NCI-H1105 (cell line): ENCODE measurements at regions not wholly inside any gene's neighbourhood (a gene's known extent, or its start where the extent isn't known, plus 50 kb on each side); places are given as distances from the start of the nearest gene placed in this dataset.
"Not testable (repeated sequence)": the region's sequence is repeated elsewhere in the genome, so short reads cannot be mapped to it uniquely, and the experiment has no call there.

Experiments
- DNase-seq: peaks from one replicate; lab custom pipeline; 2025; lab: John Stamatoyannopoulos, UW

DNA sequence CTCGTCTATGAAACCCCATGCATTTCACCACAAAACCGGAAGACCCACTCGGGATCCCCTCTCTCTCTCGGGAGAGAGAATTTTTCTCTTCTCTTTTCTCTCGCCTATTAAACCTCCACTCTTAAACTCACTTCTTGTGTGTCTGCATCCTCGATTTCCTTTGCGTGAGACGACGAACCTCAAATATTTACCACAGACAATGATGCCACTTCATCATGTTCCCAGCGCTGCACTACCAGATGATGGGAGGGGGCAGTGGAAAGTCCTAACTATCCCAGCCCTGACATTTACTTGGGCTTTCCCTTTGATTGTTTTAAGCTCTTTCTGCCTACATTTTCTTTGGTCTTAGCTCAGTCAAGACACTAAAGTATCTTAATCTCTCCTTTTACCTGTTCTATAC lies 906.7 kb downstream of the GRID1 start:
- no peak for DNase-seq

DNA sequence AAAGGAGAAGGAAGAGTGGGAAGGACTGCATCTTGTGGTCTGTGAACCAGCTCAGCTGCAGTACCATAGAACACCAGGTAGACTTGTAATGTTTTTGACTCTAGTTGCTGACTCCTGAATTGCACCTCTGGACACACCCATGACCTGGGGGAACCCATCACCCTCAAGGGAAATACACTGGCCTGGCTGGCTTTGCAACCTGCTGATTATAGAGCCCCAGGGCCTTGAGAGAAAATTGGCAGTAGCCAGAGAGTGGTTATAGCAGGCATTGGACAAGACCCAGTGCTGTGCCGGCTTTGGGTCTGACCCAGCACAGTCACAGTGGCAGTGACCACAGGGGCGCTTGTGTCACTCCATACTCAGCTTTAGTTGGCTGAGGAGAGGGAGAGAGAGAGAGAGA lies 902.3 kb downstream of the GRID1 start:
- no peak for DNase-seq

DNA sequence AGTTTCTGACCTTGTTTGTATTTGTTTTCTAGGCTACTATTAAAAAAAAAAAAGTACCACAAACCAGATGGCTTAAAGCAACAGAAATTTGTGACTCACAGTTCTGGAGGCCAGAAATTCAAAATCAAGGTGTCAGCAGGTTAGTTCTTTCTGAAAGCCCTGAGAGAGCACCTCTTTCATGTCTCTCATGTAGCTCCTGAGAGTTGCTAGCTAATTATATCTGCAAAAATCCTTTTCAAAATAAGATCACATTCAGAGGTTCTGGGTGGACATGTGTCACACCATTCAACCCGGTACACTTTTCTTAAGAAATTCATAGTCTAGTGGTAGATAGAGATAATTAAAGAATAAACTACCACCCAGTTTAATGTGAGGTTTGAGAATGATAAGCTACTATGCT lies 888.6 kb downstream of the GRID1 start:
- DNase-seq, result no peak

DNA sequence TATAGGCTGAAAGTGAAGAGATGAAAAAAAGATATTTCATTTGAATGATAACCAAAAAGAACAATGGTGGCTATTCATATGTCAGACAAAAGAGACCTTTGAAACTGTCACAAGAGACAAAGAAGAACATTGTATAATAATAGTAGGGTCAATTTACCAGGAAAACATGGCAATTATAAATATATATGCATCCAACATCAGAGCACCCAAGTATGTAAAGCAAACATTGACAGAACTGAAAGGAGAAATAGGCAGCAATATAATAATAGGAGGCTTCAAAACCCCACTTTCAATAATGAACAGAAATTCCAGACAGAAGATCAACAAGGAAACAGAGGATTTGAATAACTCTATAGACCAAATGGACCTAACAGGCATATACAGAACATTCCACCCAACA lies 876.2 kb downstream of the GRID1 start:
- DNase-seq, result no peak

DNA sequence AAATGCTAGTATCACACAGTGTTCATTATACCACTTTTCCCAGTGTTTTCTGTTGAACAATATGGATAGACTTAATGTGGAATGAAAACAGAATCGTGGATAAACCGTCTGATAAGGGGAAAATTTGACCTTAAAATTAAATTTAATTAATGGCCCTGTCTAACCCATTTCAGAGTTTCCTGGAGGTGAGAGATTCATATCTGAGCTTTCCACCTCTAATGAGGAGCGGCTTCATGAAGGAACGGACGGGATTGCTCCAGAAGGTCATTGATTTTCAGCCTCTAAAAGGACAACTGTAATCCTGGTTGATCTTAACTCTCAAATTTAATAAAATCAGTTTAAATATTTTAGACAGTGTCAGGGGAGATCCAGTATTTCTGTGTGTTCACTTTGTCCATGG lies 874.9 kb downstream of the GRID1 start:
- DNase-seq, result no peak

DNA sequence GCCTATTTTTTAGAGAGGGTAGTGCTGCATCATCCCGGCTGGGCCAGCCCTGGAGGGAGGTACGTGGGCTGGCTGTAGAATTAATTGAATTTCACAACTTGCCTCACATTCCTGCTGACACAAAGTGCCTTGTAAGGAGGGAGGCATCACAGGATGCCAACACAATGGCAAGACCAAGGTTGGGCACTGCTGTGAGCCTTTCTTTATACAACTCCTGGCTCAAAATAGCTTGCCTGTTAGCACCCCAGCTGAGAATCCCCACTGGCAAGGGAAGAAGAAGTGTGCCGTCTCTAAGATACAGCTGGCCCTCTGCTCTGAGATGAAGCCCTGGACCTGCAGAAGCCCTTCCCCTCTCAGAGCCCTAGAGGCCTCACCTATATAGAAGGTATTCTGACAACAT lies 873.9 kb downstream of the GRID1 start:
- DNase-seq, result no peak

DNA sequence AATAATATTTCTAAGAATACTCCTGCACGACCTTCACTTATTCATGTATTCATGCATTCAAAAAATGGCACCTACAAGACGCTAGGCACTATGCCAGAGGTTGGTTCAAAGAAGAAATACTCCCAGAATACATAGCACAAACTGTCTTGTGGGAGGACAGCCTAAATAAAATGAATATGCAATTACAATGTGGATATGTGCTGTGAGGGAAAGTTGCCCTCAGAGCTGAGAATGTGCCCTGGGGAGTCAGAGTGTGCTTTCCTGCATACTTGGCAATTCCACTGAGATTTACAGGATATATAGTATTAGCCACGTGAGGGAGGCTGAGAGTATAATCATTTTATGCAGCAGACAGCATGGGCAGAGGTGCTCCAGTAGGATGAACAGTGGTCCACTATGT lies 872.9 kb downstream of the GRID1 start:
- no peak for DNase-seq

DNA sequence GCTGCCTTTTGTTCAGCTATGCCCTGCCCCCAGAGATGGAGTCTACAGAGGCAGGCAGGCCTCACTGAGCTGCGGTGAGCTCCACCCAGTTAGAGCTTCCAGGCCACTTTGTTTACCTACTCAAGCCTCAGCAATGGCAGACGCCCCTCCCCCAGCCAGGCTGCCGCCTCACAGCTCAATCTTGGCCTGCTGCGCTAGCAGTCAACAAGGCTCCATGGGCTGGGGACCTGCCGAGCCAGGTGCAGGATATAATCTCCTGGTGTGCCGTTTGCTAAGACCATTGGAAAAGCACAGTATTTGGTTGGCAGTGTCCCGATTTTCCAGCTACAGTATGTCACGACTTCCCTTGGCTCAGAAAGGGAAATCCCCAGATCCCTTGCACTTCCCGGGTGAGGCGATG lies 862.0 kb downstream of the GRID1 start:
- not testable (repeated sequence) for DNase-seq

DNA sequence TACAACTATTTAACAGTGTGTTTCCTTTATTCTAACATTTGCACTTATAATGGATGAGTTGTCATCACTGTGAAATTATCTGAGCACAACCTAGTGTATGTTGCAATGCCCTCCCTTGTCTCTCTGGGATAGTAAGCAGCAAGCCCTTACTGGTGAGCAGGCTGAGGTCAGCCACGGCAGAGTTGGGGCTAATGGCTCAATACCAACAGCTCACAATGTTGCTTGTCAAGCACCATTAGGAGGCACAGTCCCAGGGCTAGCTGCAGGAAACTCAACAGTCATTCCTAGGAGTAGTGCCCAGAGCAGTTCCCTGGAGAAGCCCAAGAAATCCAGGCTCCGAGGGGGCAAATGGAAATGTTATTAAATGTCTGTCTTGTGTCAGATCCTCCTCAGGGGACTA lies 858.4 kb downstream of the GRID1 start:
- DNase-seq, result no peak

DNA sequence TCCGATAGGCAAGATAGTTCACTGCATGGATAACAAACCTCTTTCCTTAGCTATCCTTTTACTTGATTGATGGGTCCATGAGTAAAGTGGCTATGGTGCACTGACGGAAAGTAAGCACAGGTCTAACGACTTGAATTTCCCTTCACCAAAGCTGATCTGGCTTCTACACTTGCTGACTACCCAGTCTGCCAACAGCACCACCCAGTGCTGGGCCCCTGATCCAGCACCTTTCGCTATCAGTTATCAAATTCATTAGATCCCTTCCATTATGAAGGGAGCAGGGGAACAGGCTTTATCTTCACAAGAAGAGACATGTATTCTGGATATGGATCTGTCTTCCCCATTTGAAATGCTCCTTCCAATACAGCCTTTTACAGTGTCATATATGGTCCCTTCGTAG lies 855.9 kb downstream of the GRID1 start:
- no peak for DNase-seq

DNA sequence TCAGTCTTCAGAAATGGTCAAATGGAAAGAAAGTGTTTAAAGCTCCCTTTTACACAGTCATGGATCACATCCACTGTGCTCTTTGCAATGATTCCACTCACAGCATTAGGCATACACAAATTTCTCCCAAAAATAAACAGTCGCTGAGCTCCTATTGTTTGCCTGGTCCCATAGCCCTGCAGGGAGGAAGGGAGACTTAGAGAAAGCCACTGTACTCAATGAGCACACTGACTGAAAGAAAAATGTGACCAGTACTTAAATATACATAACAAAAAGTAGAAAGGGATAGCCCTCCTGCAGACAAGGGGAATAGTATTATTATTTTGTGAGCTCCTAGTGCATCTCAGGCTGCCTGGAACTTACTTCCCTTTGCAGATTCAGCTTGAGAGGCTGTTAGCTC lies 853.2 kb downstream of the GRID1 start:
- DNase-seq, result no peak

DNA sequence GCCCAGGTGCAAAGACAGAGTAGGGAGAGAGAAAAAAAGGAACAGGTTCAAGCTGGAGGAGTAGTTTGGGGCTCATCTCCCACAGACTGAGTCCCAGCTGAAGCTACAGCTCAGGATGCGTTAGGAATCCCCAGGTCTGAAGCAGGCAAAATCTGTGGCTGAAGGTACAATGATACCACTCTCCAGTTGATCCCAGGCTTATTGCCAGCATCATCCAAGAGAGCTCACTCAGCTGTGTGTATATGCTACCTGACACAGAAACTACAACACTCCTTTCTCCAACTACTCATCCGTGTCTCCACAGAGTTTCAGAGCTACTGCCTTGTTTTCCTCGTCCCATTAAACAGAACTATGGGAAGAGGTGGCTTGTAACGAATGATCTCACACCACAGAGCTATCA lies 851.3 kb downstream of the GRID1 start:
- DNase-seq, result no peak

DNA sequence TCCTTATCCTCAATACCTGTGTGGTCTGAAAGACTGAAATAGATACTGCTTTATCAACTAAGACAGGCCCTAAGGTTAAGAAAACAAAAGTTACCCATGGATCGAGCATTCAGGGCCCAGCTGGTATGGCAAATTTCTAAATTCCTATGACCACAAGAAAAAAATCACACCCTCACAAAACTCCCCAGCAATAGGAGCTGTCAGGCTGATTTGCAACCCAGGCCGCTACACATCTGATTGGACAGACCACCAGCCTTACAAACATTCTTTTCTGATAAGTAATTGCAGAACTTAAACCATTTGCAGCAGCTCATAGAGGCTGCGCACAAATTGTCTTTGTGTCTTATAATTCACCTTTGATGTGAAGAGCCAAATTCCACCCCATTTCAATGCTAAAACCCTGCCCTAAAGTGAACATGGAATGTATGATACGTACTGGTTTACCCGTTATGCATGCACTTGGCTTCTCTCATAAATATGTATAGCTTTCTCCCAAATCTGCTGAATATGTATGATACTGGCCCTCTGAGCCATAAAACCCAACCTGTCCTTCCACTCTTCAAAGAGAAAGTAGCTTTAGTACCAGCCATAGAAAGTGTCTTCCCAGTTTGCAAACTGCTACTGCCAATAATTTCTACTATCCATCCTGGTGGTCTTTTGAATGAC lies 842.5 kb downstream of the GRID1 start:
- no peak for DNase-seq

DNA sequence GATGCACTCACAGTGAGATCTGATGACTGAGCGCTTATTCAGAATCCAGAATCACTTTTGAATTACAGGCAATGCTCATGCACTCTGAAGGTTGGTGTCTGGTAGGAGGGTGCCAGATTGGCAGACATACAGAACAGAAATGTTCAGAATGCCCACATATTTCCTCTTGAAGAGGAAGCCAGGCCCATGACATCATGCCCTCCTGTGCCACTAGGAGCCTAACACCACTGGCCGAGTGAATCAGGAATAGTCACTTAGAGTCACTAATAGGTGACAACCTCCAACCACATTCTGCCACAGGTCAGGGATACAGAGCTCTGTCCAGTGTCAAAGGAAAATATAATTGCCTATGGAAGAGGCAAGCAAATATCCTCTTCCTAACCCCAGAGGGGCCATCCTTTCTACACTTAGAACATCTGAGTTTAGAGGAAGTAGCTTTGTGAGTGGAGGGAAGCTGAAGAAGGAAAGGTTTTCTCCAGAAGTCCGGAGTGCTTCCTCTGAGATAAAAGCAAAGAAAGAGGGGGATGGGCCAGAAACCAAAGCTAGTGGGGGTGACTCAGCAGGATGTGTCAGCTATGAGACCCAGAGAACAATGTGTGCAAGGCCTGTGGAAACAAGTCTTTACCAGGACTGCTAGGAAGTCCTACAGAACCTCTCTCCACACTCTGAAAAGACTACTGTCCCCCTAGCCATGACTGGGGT lies 838.8 kb downstream of the GRID1 start:
- no peak for DNase-seq

DNA sequence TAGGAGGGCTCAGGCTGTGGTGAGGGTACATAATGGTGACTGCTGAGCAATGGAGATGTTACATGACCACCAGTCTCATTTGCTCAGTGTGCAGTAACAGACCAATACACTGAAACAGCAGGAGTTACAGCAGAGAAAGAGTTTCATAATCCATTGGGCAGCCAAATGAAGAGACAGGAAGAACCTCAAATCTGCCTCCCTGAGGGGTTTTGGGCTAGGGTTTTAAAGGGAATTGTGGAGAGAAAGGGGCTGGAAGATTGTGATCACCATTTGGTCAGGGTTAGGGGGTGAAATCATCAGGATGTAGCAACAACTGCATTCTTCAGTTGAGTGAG lies 838.3 kb downstream of the GRID1 start:
- DNase-seq, result no peak

DNA sequence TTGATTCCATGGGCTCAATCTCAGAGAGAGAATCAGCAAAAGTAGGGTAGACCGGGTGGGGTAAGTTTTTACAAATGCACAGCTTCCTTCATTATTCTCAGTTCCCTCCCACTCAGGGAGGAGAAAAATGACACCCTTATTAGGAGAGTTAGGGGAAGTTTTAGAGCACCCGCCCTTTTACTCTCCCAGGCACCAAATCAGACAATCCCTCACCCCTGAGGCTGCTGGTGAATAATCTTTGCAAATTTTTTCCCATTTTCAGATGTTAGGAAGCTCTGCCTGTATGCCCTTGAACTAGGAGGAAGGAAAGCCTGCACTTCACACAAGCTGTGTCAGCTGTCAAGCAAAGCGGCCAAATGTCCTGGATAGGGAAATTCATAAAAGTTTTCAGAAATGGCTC lies 834.9 kb downstream of the GRID1 start:
- DNase-seq, result no peak

DNA sequence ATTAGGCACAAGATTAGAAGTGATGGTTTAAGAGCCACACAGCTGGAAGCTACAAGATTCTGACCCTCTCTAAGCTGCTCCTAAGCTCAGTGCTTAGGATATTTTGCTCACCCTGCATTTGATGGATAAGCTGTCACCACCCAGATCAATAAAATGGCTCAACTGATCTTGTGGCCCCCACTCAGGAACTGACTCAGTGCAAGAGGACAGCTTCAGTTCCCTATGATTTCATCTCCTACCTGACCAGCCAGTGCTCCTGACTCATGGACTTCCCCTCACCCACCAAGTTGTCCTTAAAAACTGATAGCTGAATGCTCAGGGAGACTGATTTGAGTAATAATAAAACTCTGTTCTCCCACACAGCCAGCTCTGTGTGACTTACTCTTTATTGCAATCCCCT lies 833.8 kb downstream of the GRID1 start:
- DNase-seq, result no peak

DNA sequence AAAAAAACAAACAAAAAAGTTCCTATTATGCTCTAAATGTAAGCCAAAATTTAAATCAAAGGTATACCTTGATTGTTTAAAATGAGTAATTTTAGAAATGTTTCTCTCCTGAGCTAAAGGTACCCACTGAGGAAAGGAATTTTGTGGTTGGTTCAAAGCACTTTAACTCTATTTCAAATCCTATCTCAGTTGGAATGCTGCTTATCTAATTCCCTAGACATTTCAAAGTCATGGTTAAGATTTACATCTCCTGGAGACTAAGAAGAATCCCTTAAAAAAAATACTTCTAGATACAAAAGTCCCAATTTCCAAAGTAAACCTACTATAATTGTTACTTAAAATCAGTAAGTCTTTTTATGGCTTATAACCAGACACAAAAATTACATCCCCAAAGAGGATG lies 830.7 kb downstream of the GRID1 start:
- no peak for DNase-seq

DNA sequence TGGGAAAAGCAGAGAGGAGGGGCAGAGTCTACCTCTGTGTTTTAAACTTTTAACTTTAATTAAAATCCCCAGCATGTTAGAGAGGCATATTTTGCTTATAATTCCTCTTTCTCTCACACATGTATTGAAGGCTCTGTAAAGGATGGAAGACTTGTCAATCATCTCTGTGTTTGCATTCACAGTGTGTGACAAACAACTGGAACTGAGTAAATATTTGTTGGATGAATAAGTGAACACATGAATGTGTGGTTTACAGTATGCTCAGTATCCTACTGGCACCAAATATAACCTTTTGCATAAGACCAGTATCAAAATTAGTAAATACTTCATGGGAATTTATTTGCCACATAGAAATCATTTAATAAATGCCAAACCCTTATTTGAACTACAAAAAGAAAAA lies 829.0 kb downstream of the GRID1 start:
- no peak for DNase-seq

DNA sequence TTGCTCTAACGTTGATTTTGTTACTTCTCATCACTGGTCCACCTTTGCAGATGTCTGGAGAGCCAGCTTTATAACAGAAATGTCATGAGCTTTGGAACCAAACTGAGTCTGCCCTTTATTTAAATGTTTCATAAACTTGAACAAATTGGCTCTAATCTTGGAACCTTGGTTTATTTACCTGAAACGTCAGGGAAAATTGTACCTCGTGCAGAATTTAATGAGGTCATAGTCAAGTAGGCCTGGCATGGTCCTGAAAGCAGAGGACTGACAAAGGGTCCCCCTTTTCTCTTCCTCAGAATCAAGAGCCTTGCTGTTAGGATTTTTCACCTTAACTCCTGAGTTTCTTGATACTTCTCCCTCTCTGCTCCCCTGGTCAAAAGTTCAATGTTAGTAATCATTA lies 828.0 kb downstream of the GRID1 start:
- no peak for DNase-seq

DNA sequence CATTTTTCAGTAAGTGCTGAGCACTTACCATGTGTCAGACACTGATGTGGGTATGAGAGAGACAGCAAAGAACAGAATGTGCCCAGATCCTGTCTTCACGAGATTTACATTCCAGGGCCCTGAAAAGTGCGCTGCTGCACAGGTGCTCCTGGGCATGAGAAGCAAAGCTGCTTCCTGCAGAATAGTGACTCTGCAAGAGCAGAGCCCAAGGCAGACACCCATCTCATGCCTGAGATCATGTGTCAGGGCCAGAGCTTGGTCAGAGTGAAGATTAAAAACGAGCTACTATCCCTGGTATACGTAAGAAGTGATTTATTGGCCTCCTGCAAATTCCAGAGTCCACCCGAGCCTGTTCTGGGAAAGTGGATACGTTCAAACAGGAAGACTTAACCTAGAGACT lies 824.4 kb downstream of the GRID1 start:
- DNase-seq, result no peak

DNA sequence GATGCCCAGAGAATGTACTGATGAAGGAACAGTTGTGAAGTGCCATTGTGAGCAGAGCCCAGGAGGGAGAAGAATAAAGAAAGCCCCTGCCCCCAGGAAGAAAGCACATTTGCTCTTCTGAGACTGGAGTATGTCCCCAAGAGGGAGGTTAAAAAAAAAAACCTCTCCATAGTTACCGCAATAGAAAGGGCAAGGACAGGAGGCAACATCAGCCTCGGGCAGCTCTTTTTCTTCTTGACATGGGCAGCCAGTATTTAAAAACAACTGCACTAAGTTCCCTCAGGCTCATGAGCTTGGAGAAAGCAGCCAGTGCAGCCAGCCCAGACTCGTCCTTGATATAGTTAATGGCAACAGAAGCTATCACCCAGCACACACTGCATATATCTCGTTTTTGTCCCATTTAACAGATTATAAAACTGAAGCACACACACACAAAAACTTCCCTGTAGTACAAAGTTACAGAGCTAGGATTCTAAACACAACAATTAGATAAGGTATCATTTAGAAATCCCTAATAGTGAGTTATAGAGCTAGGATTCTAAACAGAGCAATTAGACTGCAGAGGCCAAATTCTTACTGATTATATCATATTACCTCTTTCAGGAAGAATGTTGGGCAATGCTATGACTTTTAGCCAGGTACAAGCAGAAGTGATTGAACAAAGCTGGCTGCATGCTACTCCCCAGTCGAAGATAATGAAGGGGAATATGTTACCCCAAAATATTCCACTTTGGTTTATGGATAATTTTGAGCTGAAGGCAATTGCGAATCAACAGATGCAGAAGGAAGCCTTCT lies 823.5 kb downstream of the GRID1 start:
- DNase-seq, result no peak

DNA sequence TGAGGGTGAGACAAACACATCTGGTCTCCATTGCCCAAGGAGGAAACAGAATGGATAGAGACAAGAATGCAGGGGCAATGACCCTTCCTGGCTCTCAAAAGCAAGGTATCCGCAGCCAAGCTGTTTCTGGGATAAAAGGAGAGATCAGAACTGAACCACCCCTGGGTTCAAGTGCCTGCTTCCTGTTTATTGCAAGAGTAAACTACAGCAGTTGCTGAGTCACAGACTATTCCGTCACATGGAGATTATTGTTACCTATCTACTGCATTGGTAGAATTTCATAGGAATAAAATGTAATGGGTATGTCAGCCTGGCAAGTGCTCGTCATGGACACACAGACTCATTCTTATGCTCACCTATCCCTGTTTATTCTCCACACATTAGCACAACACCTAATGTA lies 821.6 kb downstream of the GRID1 start:
- DNase-seq, result no peak

DNA sequence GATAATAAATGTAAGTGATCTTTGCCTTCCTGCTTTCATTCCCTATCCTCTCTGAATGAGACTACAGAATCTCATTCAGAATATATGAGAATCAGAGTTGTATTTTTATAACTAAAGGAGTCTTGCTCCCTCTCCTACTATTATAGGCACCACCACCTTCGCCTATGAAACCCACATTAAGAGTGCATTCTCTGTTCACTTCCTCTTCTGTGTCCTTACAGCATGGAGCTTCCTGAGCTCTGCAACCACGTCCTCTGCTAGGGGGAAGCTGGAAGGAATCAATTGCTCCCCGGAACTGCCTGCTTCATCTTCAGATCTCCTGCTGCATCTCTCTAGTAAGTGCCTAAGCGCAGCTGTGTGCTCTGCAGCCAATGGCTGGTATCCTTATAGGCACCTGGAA lies 820.7 kb downstream of the GRID1 start:
- peak; percentile 4 for DNase-seq
